HCT116 (cell line): ENCODE measurements at regions not wholly inside any gene's neighbourhood (a gene's known extent, or its start where the extent isn't known, plus 50 kb on each side); places are given as distances from the start of the nearest gene placed in this dataset.

Experiments
- ATAC-seq: fragments of 200-7000 bp; cut with Tn5 transposase; 2 replicates; pipeline ENCODE4 v1.9.1; 2020; ENCODE audit warnings: mild to moderate bottlenecking, moderate library complexity
- BruUV-seq: library from RNA; stranded (reverse); fragments of 400-500 nt; replicated peaks from 2 replicates; lab custom pipeline; 2021; lab: Mats Ljungman, UMichigan
- CTCF ChIA-PET: fragments of 300-600 bp; sonication (Branson Sonifier 250); formaldehyde crosslinking; loops from one replicate; lab custom pipeline; 2021; ENCODE audit warnings: antibody characterized with exemption; lab: Charles Lee
- POLR2A ChIA-PET: fragments of 300-600, 350-600 bp; sonication (Branson Sonifier 250); formaldehyde crosslinking; loops from one replicate; lab custom pipeline; 2021; ENCODE audit warnings: antibody characterized with exemption; lab: Charles Lee
- RAD21 ChIA-PET, 2 experiments: fragments of 300-600 bp; sonication (Branson Sonifier 250); formaldehyde crosslinking; loops; one replicate each; lab custom pipeline; 2023; ENCODE audit warnings: low total read pairs in 2 of 2; ENCODE audit not compliant: uncharacterized antibody in 2 of 2, unreplicated experiment in 2 of 2, low non-redundant PET in 1 of 2; lab: Charles Lee
- DNase-seq: peaks from one replicate; pipeline ENCODE4 v3.0.0-alpha.2; 2010; ENCODE audit warnings: low read depth, low spot score
- H2AFZ ChIP-seq: fragments of 200-600 bp; shearing (Covaris generic), sonication (generic); 2 replicates; pipeline ENCODE4 v1.6.1; 2017; ENCODE audit warnings: low read depth, mixed run types, mixed read lengths, antibody characterized with exemption, low read length; ENCODE audit not compliant: poor library complexity, severe bottlenecking
- H3K27ac ChIP-seq: 2 replicates; pipeline ENCODE4 v1.5.1; 2012; ENCODE audit warnings: low read depth, low read length
- H3K27me3 ChIP-seq: fragments of 200-600 bp; sonication (generic); 2 replicates; pipeline ENCODE4 v1.6.1; 2016; ENCODE audit warnings: mixed run types, low read length, mixed read lengths; ENCODE audit not compliant: insufficient read depth
- H3K36me3 ChIP-seq, 2 experiments: fragments of 200-500 bp in 1 of 2; fragments of 200-600 bp in 1 of 2; sonication (Bioruptor generic) in 1 of 2; sonication (generic) in 1 of 2; 2 replicates each; pipeline versions ENCODE4 v1.5.1 to v1.6.1; 2014 to 2016; ENCODE audit warnings: low read length in 2 of 2, inconsistent platforms in 1 of 2, mixed read lengths in 1 of 2, mixed run types in 1 of 2; ENCODE audit not compliant: insufficient read depth in 2 of 2, control insufficient read depth in 1 of 2
- H3K4me1 ChIP-seq, 2 experiments: fragments of 200-600 bp in 1 of 2; sonication (generic) in 1 of 2; 2 replicates each; pipeline versions ENCODE4 v1.5.1 to v1.6.1; 2012 to 2017; ENCODE audit warnings: low read length in 2 of 2, inconsistent platforms in 1 of 2, mild to moderate bottlenecking in 1 of 2, mixed read lengths in 1 of 2, mixed run types in 1 of 2, moderate library complexity in 1 of 2; ENCODE audit not compliant: insufficient read depth in 2 of 2, control insufficient read depth in 1 of 2
- H3K4me2 ChIP-seq: fragments of 200-600 bp; sonication (generic); 2 replicates; pipeline ENCODE4 v1.6.1; 2017; ENCODE audit warnings: mixed run types, low read length, mixed read lengths
- H3K4me3 ChIP-seq, 2 experiments: fragments of 200-600 bp in 1 of 2; sonication (generic) in 1 of 2; replicated peaks in 1 of 2; 2 replicates each; pipeline ENCODE4 v1.5.1; 2011 to 2016; ENCODE audit warnings: low read length in 2 of 2, control low read depth in 1 of 2, low read depth in 1 of 2, mild to moderate bottlenecking in 1 of 2, mixed read lengths in 1 of 2, mixed run types in 1 of 2
- H3K79me2 ChIP-seq: fragments of 200-600 bp; sonication (generic); 2 replicates; pipeline ENCODE4 v1.6.1; 2017; ENCODE audit warnings: mild to moderate bottlenecking, mixed run types, low read length, moderate library complexity, mixed read lengths; ENCODE audit not compliant: insufficient read depth
- H3K9ac ChIP-seq: fragments of 200-600 bp; sonication (generic); 2 replicates; pipeline ENCODE4 v1.6.1; 2016; ENCODE audit warnings: low read length, mixed read lengths
- H3K9me2 ChIP-seq: fragments of 200-600 bp; sonication (generic), shearing (Covaris generic); 2 replicates; pipeline ENCODE4 v1.6.1; 2017; ENCODE audit warnings: mixed run types, mild to moderate bottlenecking, moderate library complexity; ENCODE audit not compliant: insufficient read depth
- H3K9me3 ChIP-seq, 2 experiments: fragments of 200-500 bp in 1 of 2; fragments of 200-600 bp in 1 of 2; sonication (Bioruptor generic) in 1 of 2; sonication (generic) in 1 of 2; 2 replicates each; pipeline ENCODE4 v1.6.1; 2014 to 2017; ENCODE audit warnings: low read length in 2 of 2, mixed read lengths in 2 of 2, inconsistent platforms in 1 of 2, low read depth in 1 of 2, mild to moderate bottlenecking in 1 of 2, mixed run types in 1 of 2, moderate library complexity in 1 of 2; ENCODE audit not compliant: control insufficient read depth in 1 of 2, insufficient read depth in 1 of 2
- H4K20me1 ChIP-seq: fragments of 200-600 bp; sonication (generic), shearing (Covaris generic); 2 replicates; pipeline ENCODE4 v1.6.1; 2017; ENCODE audit warnings: mixed run types, mild to moderate bottlenecking, moderate library complexity; ENCODE audit not compliant: insufficient read depth
- CBX3 ChIP-seq: IDR thresholded peaks from 2 replicates; pipeline ENCODE4 v1.6.1; 2012; ENCODE audit warnings: low read depth
- CEBPB ChIP-seq: IDR thresholded peaks from 2 replicates; pipeline ENCODE4 v1.6.1; 2012; ENCODE audit warnings: low read depth
- EGR1 ChIP-seq: IDR thresholded peaks from 2 replicates; pipeline ENCODE4 v1.6.1; 2012; ENCODE audit warnings: low read depth
- EZH2phosphoT487 ChIP-seq: fragments of 200-600 bp; IDR thresholded peaks from 2 replicates; pipeline ENCODE4 v1.6.1; 2018; ENCODE audit warnings: antibody characterized with exemption, borderline replicate concordance
- FOSL1 ChIP-seq: IDR thresholded peaks from 2 replicates; pipeline ENCODE4 v1.6.1; 2012; ENCODE audit warnings: low read depth
- MAX ChIP-seq: IDR thresholded peaks from 2 replicates; pipeline ENCODE4 v1.6.1; 2012
- POLR2A ChIP-seq: IDR thresholded peaks from 2 replicates; pipeline ENCODE4 v1.7.0; 2011; ENCODE audit warnings: borderline replicate concordance; ENCODE audit not compliant: insufficient read depth, insufficient read length; ENCODE audit errors: extremely low read depth
- RAD21 ChIP-seq: IDR thresholded peaks from 2 replicates; pipeline ENCODE4 v1.6.1; 2012; ENCODE audit warnings: low read depth, mild to moderate bottlenecking
- SIN3A ChIP-seq: IDR thresholded peaks from 2 replicates; pipeline ENCODE4 v1.6.1; 2012; ENCODE audit warnings: low read depth
- ZNF274 ChIP-seq: fragments of 200-500 bp; sonication (Bioruptor generic); IDR thresholded peaks from 2 replicates; pipeline ENCODE4 v1.6.1; 2014; ENCODE audit warnings: mild to moderate bottlenecking, low read depth, low read length, inconsistent platforms
- intact Hi-C: fragments of 100-400 bp; cut with micrococcal nuclease; formaldehyde crosslinking; loops from 2 replicates; pipeline ENCODE4 v1.10.0; 2022

GRCh38 chr11:79932612-79933011 is 491.8 kb upstream of the TENM4 start:
- ATAC-seq = no peak
- H4K20me1 ChIP-seq = no peaks in the 10 kb centered on the region
- RAD21 ChIA-PET = no interaction called here
- H3K27ac ChIP-seq = no peak overlapping the region
- BruUV-seq = no TSS peak
- H3K9me2 ChIP-seq = no peaks in the 10 kb centered on the region
- H3K4me1 ChIP-seq = no peaks in the 10 kb centered on the region
- no peak overlapping the region for H2AFZ ChIP-seq
- no peak overlapping the region for H3K4me2 ChIP-seq
- DNase-seq = no peak
- H3K79me2 ChIP-seq = no peaks in the 10 kb centered on the region
- no peak overlapping the region for H3K9ac ChIP-seq
- POLR2A ChIA-PET = no interaction called here
- no peaks in the 10 kb centered on the region for H3K27me3 ChIP-seq
- H3K9me3 ChIP-seq = peaks cover 0 to 7% of the 10 kb centered on the region in 2 experiments; a peak in 2 of 4 replicates
- CTCF ChIA-PET = no interaction called here
- TF ChIP-seq RAD21 (no peak), MAX (no peak), SIN3A (no peak), CEBPB (no peak), EGR1 (no peak), EZH2phosphoT487 (no peak), POLR2A (no peak), CBX3 (no peak), FOSL1 (no peak)
- TF ChIP-seq, all 23 proteins: peak for 0
- H3K4me3 ChIP-seq = no peak overlapping the region
- no peaks in the 10 kb centered on the region for H3K36me3 ChIP-seq
- intact Hi-C loops = no loop called here

- Histone ChIP-seq H3K27ac (no peak overlapping the region), H3K9me2 (no peaks in the 10 kb centered on the region), H3K4me2 (no peak overlapping the region), H3K9me3 (peaks cover 0 to 11% of the 10 kb centered on the region in 2 experiments; a peak in 2 of 4 replicates), H3K79me2 (no peaks in the 10 kb centered on the region), H2AFZ (no peak overlapping the region), H3K27me3 (no peaks in the 10 kb centered on the region), H3K4me1 (no peaks in the 10 kb centered on the region), H3K4me3 (no peak overlapping the region), H4K20me1 (no peaks in the 10 kb centered on the region), H3K36me3 (no peaks in the 10 kb centered on the region), H3K9ac (no peak overlapping the region)
- no peak for ATAC-seq
- ChIA-PET RAD21 (no interaction called here), POLR2A (no interaction called here), CTCF (no interaction called here)
- TF ChIP-seq ZNF274 (no peak), MAX (no peak)
- no TSS peak for BruUV-seq
- intact Hi-C loops = no loop called here
- no peak for DNase-seq
Observed at GRCh38 chr11:79931692-79932091, 490.9 kb upstream of the TENM4 start.
